HG03460 (cell line): ENCODE measurements at regions not wholly inside any gene's neighbourhood (a gene's known extent, or its start where the extent isn't known, plus 50 kb on each side); places are given as distances from the start of the nearest gene placed in this dataset.

ENCODE experiments used
- ATAC-seq: cut with Tn5 transposase; IDR thresholded peaks from one replicate; pipeline ENCODE4 v1.9.1; 2021; ENCODE audit not compliant: unreplicated experiment

GRCh38 chr4:187942968-187943367 lies 52.6 kb upstream of the ZFP42 start:
- no peak for ATAC-seq

GRCh38 chr4:187944179-187944578 lies 51.4 kb upstream of the ZFP42 start:
- no peak for ATAC-seq
